ENCODE measurements at regions not wholly inside any gene's neighbourhood (a gene's known extent, or its start where the extent isn't known, plus 50 kb on each side); places are given as distances from the start of the nearest gene placed in this dataset.

DNA sequence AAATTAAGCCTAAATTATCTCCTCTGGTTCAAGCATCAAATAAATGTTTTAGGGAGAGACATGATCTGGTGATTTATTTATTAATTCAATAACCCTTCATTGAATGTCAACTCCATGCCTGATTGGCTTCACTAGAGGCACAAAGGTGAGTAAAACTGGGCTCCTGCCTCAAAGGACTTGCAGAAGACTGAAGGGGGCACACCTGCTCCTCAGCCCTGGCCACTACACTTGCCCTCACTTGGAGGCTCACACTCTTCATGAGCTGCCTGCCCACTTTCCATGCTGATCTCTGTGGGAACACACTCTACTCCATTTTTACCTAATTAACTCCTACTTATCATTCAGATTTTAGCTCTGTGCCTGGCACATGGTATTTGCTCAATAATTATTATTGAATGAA, 84.4 kb upstream of the KCNMB2 start:
- TF ChIP-seq POLR2A (IDR thresholded peaks at IDR 0.05), result no peak
- TF ChIP-seq, protein P1, sequence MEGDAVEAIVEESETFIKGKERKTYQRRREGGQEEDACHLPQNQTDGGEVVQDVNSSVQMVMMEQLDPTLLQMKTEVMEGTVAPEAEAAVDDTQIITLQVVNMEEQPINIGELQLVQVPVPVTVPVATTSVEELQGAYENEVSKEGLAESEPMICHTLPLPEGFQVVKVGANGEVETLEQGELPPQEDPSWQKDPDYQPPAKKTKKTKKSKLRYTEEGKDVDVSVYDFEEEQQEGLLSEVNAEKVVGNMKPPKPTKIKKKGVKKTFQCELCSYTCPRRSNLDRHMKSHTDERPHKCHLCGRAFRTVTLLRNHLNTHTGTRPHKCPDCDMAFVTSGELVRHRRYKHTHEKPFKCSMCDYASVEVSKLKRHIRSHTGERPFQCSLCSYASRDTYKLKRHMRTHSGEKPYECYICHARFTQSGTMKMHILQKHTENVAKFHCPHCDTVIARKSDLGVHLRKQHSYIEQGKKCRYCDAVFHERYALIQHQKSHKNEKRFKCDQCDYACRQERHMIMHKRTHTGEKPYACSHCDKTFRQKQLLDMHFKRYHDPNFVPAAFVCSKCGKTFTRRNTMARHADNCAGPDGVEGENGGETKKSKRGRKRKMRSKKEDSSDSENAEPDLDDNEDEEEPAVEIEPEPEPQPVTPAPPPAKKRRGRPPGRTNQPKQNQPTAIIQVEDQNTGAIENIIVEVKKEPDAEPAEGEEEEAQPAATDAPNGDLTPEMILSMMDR (IDR thresholded peaks at IDR 0.05), result no peak
